H9 (cell line): ENCODE measurements at regions not wholly inside any gene's neighbourhood (a gene's known extent, or its start where the extent isn't known, plus 50 kb on each side); places are given as distances from the start of the nearest gene placed in this dataset.

Experiments used
- DNase-seq: peaks from one replicate; pipeline ENCODE4 v3.0.0-alpha.2; 2017
- H2AFZ ChIP-seq: one replicate; pipeline ENCODE4 v1.6.1; 2013; ENCODE audit warnings: mild to moderate bottlenecking, low read length, control low read depth, moderate library complexity
- H2AK5ac ChIP-seq: 2 replicates; pipeline ENCODE4 v1.6.1; 2013; ENCODE audit warnings: low read length, control low read depth, mixed read lengths; ENCODE audit not compliant: insufficient read length
- H2BK120ac ChIP-seq: one replicate; pipeline ENCODE4 v1.6.1; 2013; ENCODE audit warnings: low read depth, mild to moderate bottlenecking, low read length, control low read depth, inconsistent platforms; ENCODE audit not compliant: poor library complexity, severe bottlenecking
- H2BK12ac ChIP-seq: 2 replicates; pipeline ENCODE4 v1.6.1; 2013; ENCODE audit warnings: low read length, control low read depth, mixed read lengths, low read depth; ENCODE audit not compliant: insufficient read length
- H2BK15ac ChIP-seq: 2 replicates; pipeline ENCODE4 v1.6.1; 2013; ENCODE audit warnings: low read depth, low read length, control low read depth
- H2BK20ac ChIP-seq: one replicate; pipeline ENCODE4 v1.6.1; 2013; ENCODE audit warnings: low read depth, mild to moderate bottlenecking, low read length, control low read depth, inconsistent platforms; ENCODE audit not compliant: poor library complexity, severe bottlenecking
- H2BK5ac ChIP-seq: 2 replicates; pipeline ENCODE4 v1.6.1; 2013; ENCODE audit warnings: low read length, control low read depth, mixed read lengths; ENCODE audit not compliant: insufficient read length
- H3K14ac ChIP-seq: 2 replicates; pipeline ENCODE4 v1.6.1; 2013; ENCODE audit warnings: low read length, control low read depth; ENCODE audit not compliant: insufficient read depth
- H3K18ac ChIP-seq: 2 replicates; pipeline ENCODE4 v1.6.1; 2013; ENCODE audit warnings: low read depth, mild to moderate bottlenecking, mixed read lengths, low read length, control low read depth; ENCODE audit not compliant: insufficient read length
- H3K23ac ChIP-seq: 2 replicates; pipeline ENCODE4 v1.6.1; 2013; ENCODE audit warnings: low read length, control low read depth, mixed read lengths, low read depth; ENCODE audit not compliant: insufficient read length
- H3K23me2 ChIP-seq: 2 replicates; pipeline ENCODE4 v1.6.1; 2013; ENCODE audit warnings: low read depth, mild to moderate bottlenecking, mixed read lengths, low read length, control low read depth; ENCODE audit not compliant: insufficient read length, poor library complexity, severe bottlenecking
- H3K27ac ChIP-seq: 2 replicates; pipeline ENCODE4 v1.5.1; 2013; ENCODE audit warnings: low read length, control low read depth, mixed read lengths, low read depth; ENCODE audit not compliant: insufficient read length
- H3K27me3 ChIP-seq: 2 replicates; pipeline ENCODE4 v1.6.1; 2013; ENCODE audit warnings: low read length, control low read depth, inconsistent platforms; ENCODE audit not compliant: insufficient read depth
- H3K4ac ChIP-seq: 2 replicates; pipeline ENCODE4 v1.6.1; 2013; ENCODE audit warnings: low read depth, mild to moderate bottlenecking, control low read depth, inconsistent platforms, low read length, moderate library complexity
- H3K4me1 ChIP-seq: 2 replicates; pipeline ENCODE4 v1.6.1; 2013; ENCODE audit warnings: low read length, control low read depth, inconsistent platforms; ENCODE audit not compliant: insufficient read depth
- H3K4me2 ChIP-seq: 2 replicates; pipeline ENCODE4 v1.6.1; 2013; ENCODE audit warnings: low read length, control low read depth, mixed read lengths; ENCODE audit not compliant: insufficient read length, insufficient read depth
- H3K56ac ChIP-seq: 2 replicates; pipeline ENCODE4 v1.6.1; 2013; ENCODE audit warnings: low read depth, mild to moderate bottlenecking, mixed read lengths, low read length, control low read depth; ENCODE audit not compliant: insufficient read length
- H3K79me1 ChIP-seq: 2 replicates; pipeline ENCODE4 v1.6.1; 2013; ENCODE audit warnings: low read depth, mild to moderate bottlenecking, moderate library complexity, low read length, control low read depth, inconsistent platforms; ENCODE audit not compliant: insufficient read depth, poor library complexity, severe bottlenecking
- H3K79me2 ChIP-seq: 2 replicates; pipeline ENCODE4 v1.6.1; 2013; ENCODE audit warnings: low read length, control low read depth, inconsistent platforms; ENCODE audit not compliant: insufficient read depth
- H3K9ac ChIP-seq: 2 replicates; pipeline ENCODE4 v1.6.1; 2013; ENCODE audit warnings: low read length, control low read depth, mixed read lengths; ENCODE audit not compliant: insufficient read length; ENCODE audit errors: extremely low read depth
- H3K9me3 ChIP-seq: one replicate; pipeline ENCODE4 v1.6.1; 2013; ENCODE audit warnings: low read depth, low read length, inconsistent platforms; ENCODE audit not compliant: control insufficient read depth
- H3T11ph ChIP-seq: one replicate; pipeline ENCODE4 v1.6.1; 2013; ENCODE audit warnings: mild to moderate bottlenecking, low read length, control low read depth, inconsistent platforms
- H4K20me1 ChIP-seq: one replicate; pipeline ENCODE4 v1.6.1; 2013; ENCODE audit not compliant: control insufficient read depth, insufficient read length, insufficient read depth
- H4K5ac ChIP-seq: 2 replicates; pipeline ENCODE4 v1.6.1; 2013; ENCODE audit warnings: low read depth, mild to moderate bottlenecking, mixed read lengths, low read length, control low read depth; ENCODE audit not compliant: insufficient read length
- H4K8ac ChIP-seq: replicated peaks from 2 replicates; pipeline ENCODE4 v1.6.1; 2013; ENCODE audit warnings: low read length, control low read depth, mixed read lengths, low read depth; ENCODE audit not compliant: insufficient read length
- H4K91ac ChIP-seq: 2 replicates; pipeline ENCODE4 v1.6.1; 2013; ENCODE audit warnings: low read depth, mild to moderate bottlenecking, moderate library complexity, mixed read lengths, low read length, control low read depth; ENCODE audit not compliant: insufficient read length
- H3K27ac Mint-ChIP-seq, 3 experiments: 2 replicates in 2 of 3; 3 replicates in 1 of 3; pipeline ENCODE4 v1.8.0; 2020 to 2021; ENCODE audit warnings: mixed read lengths in 3 of 3, mild to moderate bottlenecking in 1 of 3, moderate library complexity in 1 of 3
- H3K27me3 Mint-ChIP-seq: 2 replicates; pipeline ENCODE4 v1.8.0; 2021; ENCODE audit warnings: low read depth, mild to moderate bottlenecking, moderate library complexity, mixed read lengths
- H3K36me3 Mint-ChIP-seq, 3 experiments: 2 replicates in 2 of 3; 3 replicates in 1 of 3; pipeline ENCODE4 v1.8.0; 2020 to 2021; ENCODE audit warnings: low read depth in 3 of 3, mixed read lengths in 3 of 3; ENCODE audit not compliant: insufficient read depth in 1 of 3
- H3K4me1 Mint-ChIP-seq, 2 experiments: 2 replicates each; pipeline ENCODE4 v1.8.0; 2020; ENCODE audit warnings: mixed read lengths in 2 of 2
- H3K4me3 Mint-ChIP-seq, 2 experiments: 2 replicates in 1 of 2; 3 replicates in 1 of 2; pipeline ENCODE4 v1.8.0; 2020 to 2021; ENCODE audit warnings: mild to moderate bottlenecking in 2 of 2, mixed read lengths in 2 of 2, moderate library complexity in 1 of 2
- H3K9me3 Mint-ChIP-seq, 2 experiments: 2 replicates in 1 of 2; 3 replicates in 1 of 2; pipeline ENCODE4 v1.8.0; 2020; ENCODE audit warnings: mild to moderate bottlenecking in 2 of 2, mixed read lengths in 2 of 2, moderate library complexity in 1 of 2
- WGBS: extraction: QIAGEN DNeasy Blood & Tissue Kit; methylation state at CpG from one replicate; pipeline ENCODE4 v1.1.7; 2013; ENCODE audit warnings: missing lambda C conversion rate, low lambda C conversion rate, mixed read lengths; ENCODE audit not compliant: insufficient read length; ENCODE audit errors: extremely low coverage; 5-methylcytosine and 5-hydroxymethylcytosine counted together
- TF ChIP-seq, protein P1 (sequence below): fragments of 200-600 bp; sonication (generic); conservative IDR thresholded peaks from 3 replicates; pipeline ENCODE4 v1.8.0; 2021; ENCODE audit warnings: antibody characterized with exemption, mild to moderate bottlenecking

- Histone ChIP-seq H2AFZ (no peak overlapping the region), H4K8ac (no peak overlapping the region), H3K4me1 (no peaks in the 10 kb centered on the region), H3K27me3 (no peaks in the 10 kb centered on the region), H3K79me2 (no peaks in the 10 kb centered on the region), H2BK20ac (no peak overlapping the region), H2BK12ac (no peak overlapping the region), H2AK5ac (no peak overlapping the region), H3K27ac (no peak overlapping the region), H3K23me2 (no peaks in the 10 kb centered on the region), H4K91ac (no peak overlapping the region), H2BK120ac (no peak overlapping the region), H3K4ac (no peak overlapping the region), H3K9ac (no peak overlapping the region), H3K4me2 (no peak overlapping the region), H3K79me1 (no peaks in the 10 kb centered on the region), H4K5ac (no peak overlapping the region), H2BK5ac (no peak overlapping the region), H3K18ac (no peak overlapping the region), H3K56ac (no peak overlapping the region), H3T11ph (no peak overlapping the region), H3K23ac (no peak overlapping the region), H2BK15ac (no peak overlapping the region), H3K14ac (no peak overlapping the region), H4K20me1 (no peaks in the 10 kb centered on the region), H3K9me3 (no peaks in the 10 kb centered on the region)
- Mint-ChIP-seq H3K4me3 (no peak overlapping the region), H3K27me3 (no peaks in the 10 kb centered on the region), H3K27ac (no peak overlapping the region), H3K36me3 (peaks cover 0 to 6% (median 0%) of the 10 kb centered on the region in 3 experiments; a peak in 3 of 7 replicates), H3K4me1 (no peaks in the 10 kb centered on the region), H3K9me3 (peaks cover 0 to 6% of the 10 kb centered on the region in 2 experiments; a peak in 2 of 5 replicates)
- TF ChIP-seq, protein P1, sequence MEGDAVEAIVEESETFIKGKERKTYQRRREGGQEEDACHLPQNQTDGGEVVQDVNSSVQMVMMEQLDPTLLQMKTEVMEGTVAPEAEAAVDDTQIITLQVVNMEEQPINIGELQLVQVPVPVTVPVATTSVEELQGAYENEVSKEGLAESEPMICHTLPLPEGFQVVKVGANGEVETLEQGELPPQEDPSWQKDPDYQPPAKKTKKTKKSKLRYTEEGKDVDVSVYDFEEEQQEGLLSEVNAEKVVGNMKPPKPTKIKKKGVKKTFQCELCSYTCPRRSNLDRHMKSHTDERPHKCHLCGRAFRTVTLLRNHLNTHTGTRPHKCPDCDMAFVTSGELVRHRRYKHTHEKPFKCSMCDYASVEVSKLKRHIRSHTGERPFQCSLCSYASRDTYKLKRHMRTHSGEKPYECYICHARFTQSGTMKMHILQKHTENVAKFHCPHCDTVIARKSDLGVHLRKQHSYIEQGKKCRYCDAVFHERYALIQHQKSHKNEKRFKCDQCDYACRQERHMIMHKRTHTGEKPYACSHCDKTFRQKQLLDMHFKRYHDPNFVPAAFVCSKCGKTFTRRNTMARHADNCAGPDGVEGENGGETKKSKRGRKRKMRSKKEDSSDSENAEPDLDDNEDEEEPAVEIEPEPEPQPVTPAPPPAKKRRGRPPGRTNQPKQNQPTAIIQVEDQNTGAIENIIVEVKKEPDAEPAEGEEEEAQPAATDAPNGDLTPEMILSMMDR, result no peak
- DNase-seq, result no peak
- WGBS, result no CpG with 5 or more reads among the region's 3 CpGs
Measured at GRCh38 chr3:75982151-75982550, 196.8 kb upstream of the ZNF717 start.
